GM23248 (cell line): ENCODE measurements at regions not wholly inside any gene's neighbourhood (a gene's known extent, or its start where the extent isn't known, plus 50 kb on each side); places are given as distances from the start of the nearest gene placed in this dataset.

Experiments
- DNase-seq: peaks from one replicate; pipeline ENCODE4 v3.0.0-alpha.2; 2015
- H2AFZ ChIP-seq: fragments of 200-600 bp; sonication (generic); 2 replicates; pipeline ENCODE4 v1.6.1; 2016; ENCODE audit warnings: antibody characterized with exemption
- H3F3A ChIP-seq: fragments of 200-600 bp; sonication (generic); 2 replicates; pipeline ENCODE4 v1.6.1; 2016; ENCODE audit warnings: mild to moderate bottlenecking, antibody characterized with exemption, mixed run types; ENCODE audit not compliant: insufficient read depth
- H3K27ac ChIP-seq: fragments of 200-600 bp; sonication (generic); 2 replicates; pipeline ENCODE4 v1.5.1; 2016; ENCODE audit warnings: mild to moderate bottlenecking
- H3K27me3 ChIP-seq: fragments of 200-600 bp; sonication (generic); replicated peaks from 2 replicates; pipeline ENCODE4 v1.6.1; 2016; ENCODE audit warnings: mild to moderate bottlenecking; ENCODE audit not compliant: insufficient read depth
- H3K36me3 ChIP-seq: fragments of 200-600 bp; sonication (generic); 2 replicates; pipeline ENCODE4 v1.6.1; 2016; ENCODE audit warnings: low read depth, mild to moderate bottlenecking
- H3K4me1 ChIP-seq: fragments of 200-600 bp; sonication (generic); 2 replicates; pipeline ENCODE4 v1.6.1; 2016; ENCODE audit warnings: mild to moderate bottlenecking; ENCODE audit not compliant: insufficient read depth
- H3K4me2 ChIP-seq: fragments of 200-600 bp; sonication (generic); one replicate; pipeline ENCODE4 v1.6.1; 2016; ENCODE audit warnings: mild to moderate bottlenecking; ENCODE audit not compliant: unreplicated experiment
- H3K4me3 ChIP-seq: fragments of 200-600 bp; sonication (generic); 2 replicates; pipeline ENCODE4 v1.5.1; 2016; ENCODE audit warnings: mild to moderate bottlenecking
- H3K79me2 ChIP-seq: fragments of 200-600 bp; sonication (generic); 2 replicates; pipeline ENCODE4 v1.6.1; 2016; ENCODE audit warnings: mild to moderate bottlenecking; ENCODE audit not compliant: insufficient read depth
- H3K9ac ChIP-seq: fragments of 200-600 bp; sonication (generic); 2 replicates; pipeline ENCODE4 v1.6.1; 2016; ENCODE audit warnings: mild to moderate bottlenecking
- H3K9me2 ChIP-seq: fragments of 200-600 bp; sonication (generic); 2 replicates; pipeline ENCODE4 v1.6.1; 2016; ENCODE audit warnings: mixed run types, mild to moderate bottlenecking, moderate library complexity; ENCODE audit not compliant: insufficient read depth
- H3K9me3 ChIP-seq: fragments of 200-600 bp; sonication (generic); one replicate; pipeline ENCODE4 v1.6.1; 2017; ENCODE audit warnings: low read depth
- H4K20me1 ChIP-seq: fragments of 200-600 bp; sonication (generic); 2 replicates; pipeline ENCODE4 v1.6.0; 2016; ENCODE audit not compliant: insufficient read depth
- EZH2 ChIP-seq: fragments of 200-600 bp; sonication (generic); IDR thresholded peaks from 2 replicates; pipeline ENCODE4 v1.6.1; 2018; ENCODE audit warnings: antibody characterized with exemption, mild to moderate bottlenecking; ENCODE audit not compliant: insufficient read depth, poor library complexity, severe bottlenecking
- EZH2phosphoT487 ChIP-seq: fragments of 200-600 bp; sonication (generic); IDR thresholded peaks from 2 replicates; pipeline ENCODE4 v1.6.1; 2018; ENCODE audit warnings: antibody characterized with exemption, moderate library complexity, mild to moderate bottlenecking, low read depth; ENCODE audit not compliant: insufficient read depth
- WGBS, 2 experiments: methylation state at CpG; one replicate each; pipeline ENCODE4 v1.1.6; 2015 to 2017; ENCODE audit warnings: low lambda C conversion rate in 2 of 2, low coverage in 1 of 2; ENCODE audit errors: missing lambda C conversion rate in 2 of 2; 5-methylcytosine and 5-hydroxymethylcytosine counted together
- in situ Hi-C: fragments of 300-500 bp; cut with MboI; formaldehyde crosslinking; loops from 2 replicates; pipeline ENCODE4 v1.15.0; 2020

- H2AFZ ChIP-seq = no peak overlapping the region
- DNase-seq = peak; percentile 5
- no peak overlapping the region for H3K4me3 ChIP-seq
- H3K4me1 ChIP-seq = no peaks in the 10 kb centered on the region
- H3K9me3 ChIP-seq = no peaks in the 10 kb centered on the region
- H3K9me2 ChIP-seq = peaks cover 3% of the 10 kb centered on the region; the same call in 1 of the 2 replicates
- H3F3A ChIP-seq = no peaks in the 10 kb centered on the region
- H4K20me1 ChIP-seq = no peaks in the 10 kb centered on the region
- no peaks in the 10 kb centered on the region for H3K79me2 ChIP-seq
- H3K36me3 ChIP-seq = no peaks in the 10 kb centered on the region
- no peak overlapping the region for H3K27ac ChIP-seq
- H3K27me3 ChIP-seq = no peaks in the 10 kb centered on the region
- TF ChIP-seq EZH2phosphoT487 = no peak
- no peak for TF ChIP-seq EZH2
- in situ Hi-C loops = no loop called here
- no peak overlapping the region for H3K9ac ChIP-seq
- H3K4me2 ChIP-seq = no peak overlapping the region
Measured at GRCh38 chr12:13798162-13798561, 183.2 kb downstream of the GRIN2B start.

- Histone ChIP-seq H3K4me2 (no peak overlapping the region), H3K9ac (no peak overlapping the region), H3K4me3 (no peak overlapping the region), H3F3A (no peaks in the 10 kb centered on the region), H3K79me2 (no peaks in the 10 kb centered on the region), H4K20me1 (no peaks in the 10 kb centered on the region), H3K9me3 (no peaks in the 10 kb centered on the region), H3K36me3 (no peaks in the 10 kb centered on the region), H3K4me1 (no peaks in the 10 kb centered on the region), H2AFZ (no peak overlapping the region), H3K9me2 (no peaks in the 10 kb centered on the region), H3K27ac (no peak overlapping the region), H3K27me3 (no peaks in the 10 kb centered on the region)
- 19 to 21% methylated on average over 2 of the region's 2 CpGs for WGBS, 2 experiments
- DNase-seq = no peak
- in situ Hi-C loops = no loop called here
- no peak for TF ChIP-seq EZH2phosphoT487
- TF ChIP-seq EZH2 = no peak
Measured at GRCh38 chr12:13794706-13795105, 186.7 kb downstream of the GRIN2B start.

- Histone ChIP-seq H3K4me3 (no peak overlapping the region), H3K9ac (no peak overlapping the region), H3F3A (no peaks in the 10 kb centered on the region), H2AFZ (no peak overlapping the region), H3K27ac (no peak overlapping the region), H3K4me1 (no peaks in the 10 kb centered on the region), H3K4me2 (no peak overlapping the region), H3K79me2 (no peaks in the 10 kb centered on the region), H4K20me1 (no peaks in the 10 kb centered on the region), H3K36me3 (no peaks in the 10 kb centered on the region), H3K27me3 (no peaks in the 10 kb centered on the region), H3K9me3 (no peaks in the 10 kb centered on the region), H3K9me2 (no peaks in the 10 kb centered on the region)
- in situ Hi-C loops = no loop called here
- no peak for DNase-seq
- TF ChIP-seq EZH2phosphoT487 = no peak
- TF ChIP-seq EZH2 = no peak
- 12 to 17% methylated on average over 1 of the region's 1 CpG for WGBS, 2 experiments
Measured at GRCh38 chr12:13790317-13790716, 191.1 kb downstream of the GRIN2B start.

GRCh38 chr12:13788626-13789025 lies 192.8 kb downstream of the GRIN2B start:
- TF ChIP-seq EZH2 (no peak), EZH2phosphoT487 (no peak)
- in situ Hi-C loops = no loop called here
- Histone ChIP-seq H3K4me2 (no peak overlapping the region), H3K9ac (no peak overlapping the region), H3K4me3 (no peak overlapping the region), H2AFZ (no peak overlapping the region), H3K9me2 (no peaks in the 10 kb centered on the region), H4K20me1 (no peaks in the 10 kb centered on the region), H3K27ac (no peak overlapping the region), H3K9me3 (no peaks in the 10 kb centered on the region), H3K36me3 (no peaks in the 10 kb centered on the region), H3F3A (no peaks in the 10 kb centered on the region), H3K4me1 (no peaks in the 10 kb centered on the region), H3K27me3 (no peaks in the 10 kb centered on the region), H3K79me2 (no peaks in the 10 kb centered on the region)
- DNase-seq = no peak
- WGBS, 2 experiments = 40 to 54% methylated on average over 5 of the region's 5 CpGs

- no peak for TF ChIP-seq EZH2phosphoT487
- no peak for TF ChIP-seq EZH2
- Histone ChIP-seq H3K36me3 (no peaks in the 10 kb centered on the region), H3F3A (no peaks in the 10 kb centered on the region), H3K27ac (no peak overlapping the region), H3K4me1 (no peaks in the 10 kb centered on the region), H3K9me2 (no peaks in the 10 kb centered on the region), H3K4me3 (no peak overlapping the region), H3K4me2 (no peak overlapping the region), H3K9me3 (no peaks in the 10 kb centered on the region), H3K79me2 (no peaks in the 10 kb centered on the region), H3K9ac (no peak overlapping the region), H3K27me3 (no peaks in the 10 kb centered on the region), H4K20me1 (no peaks in the 10 kb centered on the region), H2AFZ (no peak overlapping the region)
- WGBS, 2 experiments = 31 to 32% methylated on average over 5 of the region's 5 CpGs
- in situ Hi-C loops = no loop called here
- no peak for DNase-seq
Measured at GRCh38 chr12:13786646-13787045, 194.8 kb downstream of the GRIN2B start.
